ENCODE measurements at regions not wholly inside any gene's neighbourhood (a gene's known extent, or its start where the extent isn't known, plus 50 kb on each side); places are given as distances from the start of the nearest gene placed in this dataset.
A peak's percentile ranks its signal among the peaks of the same experiment; 100 is the strongest.

DNA sequence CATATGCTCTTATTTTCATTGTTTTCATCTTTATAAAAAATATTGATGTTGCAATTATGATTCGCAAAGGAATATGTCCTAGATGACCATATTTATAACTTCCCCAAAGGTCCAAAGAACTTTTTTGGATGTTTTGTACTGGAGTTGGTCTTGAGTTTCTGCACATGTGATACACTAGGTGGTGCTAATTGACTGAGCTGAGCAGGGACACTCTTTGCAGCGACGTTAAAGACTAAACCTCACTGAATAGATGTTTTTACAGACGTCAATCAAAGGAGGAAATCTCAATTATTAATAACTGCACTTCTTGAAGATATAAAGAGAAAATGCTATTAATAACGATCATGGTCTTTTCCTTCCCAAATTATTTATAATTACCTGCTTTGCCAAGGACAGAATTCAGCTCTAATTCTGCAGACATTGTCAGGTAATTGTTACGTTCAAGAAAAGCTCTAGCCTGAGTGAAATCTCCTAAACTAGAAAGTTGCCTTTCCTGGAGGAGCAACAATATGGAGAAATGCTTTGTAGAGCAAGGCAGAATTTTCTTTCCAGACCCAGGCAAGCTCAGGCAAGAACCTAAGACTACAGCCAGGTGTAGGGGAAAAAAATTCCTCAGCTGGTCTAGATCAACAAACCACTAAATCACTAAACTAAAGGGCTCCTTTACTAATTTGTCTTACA lies 119.3 kb upstream of the RBBP8 start:
- H3K4me3 ChIP-seq (ENCODE audit: low read depth, low read length), result no peak overlapping the region
- peak; percentile 25 for DNase-seq (ENCODE audit: low read depth)
- peak; percentile 49 for TF ChIP-seq CTCF (IDR thresholded peaks at IDR 0.05; ENCODE audit: insufficient read depth, low read depth, low read length)

- no peak overlapping the region for H3K4me3 ChIP-seq (ENCODE audit: low read depth, low read length)
- no peak for TF ChIP-seq CTCF (IDR thresholded peaks at IDR 0.05; ENCODE audit: insufficient read depth, low read depth, low read length)
- DNase-seq (ENCODE audit: low read depth), result no peak
Observed at GRCh38 chr18:22814329-22814703, 118.8 kb upstream of the RBBP8 start.

DNA sequence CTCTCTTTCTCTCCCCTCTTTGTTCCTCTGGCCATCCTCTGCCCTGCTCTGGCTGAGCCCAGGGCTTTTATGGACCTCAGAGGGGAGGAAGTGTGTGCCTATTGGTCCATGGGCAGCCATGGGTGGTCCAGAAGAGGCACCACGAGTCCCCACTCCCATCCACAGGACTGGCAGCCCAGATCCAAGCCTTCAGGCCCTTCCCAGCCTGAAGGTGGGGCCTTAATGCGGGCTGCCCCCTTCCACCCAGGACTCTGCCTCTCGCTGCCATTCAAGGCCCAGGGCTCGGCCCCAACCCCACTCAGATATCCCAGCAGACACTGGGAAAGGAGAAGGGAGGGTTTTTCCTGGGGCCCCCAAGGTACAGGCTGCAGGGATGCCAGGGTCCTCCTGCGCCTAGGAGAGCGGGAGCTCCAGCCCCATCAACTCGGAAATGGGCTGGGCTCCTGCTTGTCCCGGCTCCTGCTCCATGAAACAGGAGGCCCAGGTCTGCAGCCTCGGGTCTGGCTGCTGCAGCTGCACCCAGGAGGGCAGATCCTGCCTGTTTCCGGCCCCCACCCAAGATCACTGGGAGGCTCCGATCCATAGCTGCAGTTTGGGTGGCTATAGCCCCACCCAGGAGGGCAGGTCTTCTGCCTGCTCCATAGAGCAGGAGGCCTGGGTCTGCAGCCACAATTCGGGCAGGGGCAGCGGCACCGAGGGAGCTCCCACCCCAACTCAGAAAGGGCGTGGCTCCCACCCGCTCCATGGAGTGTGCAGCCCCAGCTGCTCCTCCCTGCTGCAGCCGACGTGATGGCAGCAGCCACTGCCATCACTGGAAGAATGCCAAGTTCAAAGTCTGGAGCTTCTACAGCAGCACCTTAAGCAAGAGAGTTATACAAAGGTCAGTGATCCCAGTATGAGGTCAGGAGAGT lies 116.6 kb upstream of the RBBP8 start:
- no peak for DNase-seq (ENCODE audit: low read depth)
- TF ChIP-seq CTCF (IDR thresholded peaks at IDR 0.05; ENCODE audit: insufficient read depth, low read depth, low read length), result no peak
- H3K4me3 ChIP-seq (ENCODE audit: low read depth, low read length), result no peak overlapping the region

GRCh38 chr18:22817844-22818243 lies 115.3 kb upstream of the RBBP8 start:
- DNase-seq (ENCODE audit: low read depth), result no peak
- H3K4me3 ChIP-seq (ENCODE audit: low read depth, low read length), result no peak overlapping the region
- no peak for TF ChIP-seq CTCF (IDR thresholded peaks at IDR 0.05; ENCODE audit: insufficient read depth, low read depth, low read length)

DNA sequence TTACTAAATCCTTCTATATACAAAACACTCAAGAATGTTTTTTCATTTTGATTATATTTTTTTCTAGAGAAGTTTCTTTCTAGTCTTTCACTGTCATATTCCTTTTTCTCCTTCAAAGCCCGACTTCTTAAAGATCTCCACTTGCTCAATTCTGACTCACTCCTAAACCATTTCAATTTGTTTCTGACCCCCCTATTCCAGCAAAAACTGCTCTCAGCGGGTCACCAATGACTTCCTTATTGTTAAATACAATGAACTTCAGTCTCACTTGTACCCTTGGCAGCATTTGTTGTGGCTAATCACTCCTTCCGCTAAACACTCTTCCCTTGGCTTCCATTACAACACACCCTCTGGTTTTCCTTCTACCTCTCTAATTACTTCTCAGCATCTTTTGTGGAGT lies 111.1 kb upstream of the RBBP8 start:
- no peak for DNase-seq (ENCODE audit: low read depth)
- H3K4me3 ChIP-seq (ENCODE audit: low read depth, low read length), result no peak overlapping the region
- TF ChIP-seq CTCF (IDR thresholded peaks at IDR 0.05; ENCODE audit: insufficient read depth, low read depth, low read length), result no peak

DNA sequence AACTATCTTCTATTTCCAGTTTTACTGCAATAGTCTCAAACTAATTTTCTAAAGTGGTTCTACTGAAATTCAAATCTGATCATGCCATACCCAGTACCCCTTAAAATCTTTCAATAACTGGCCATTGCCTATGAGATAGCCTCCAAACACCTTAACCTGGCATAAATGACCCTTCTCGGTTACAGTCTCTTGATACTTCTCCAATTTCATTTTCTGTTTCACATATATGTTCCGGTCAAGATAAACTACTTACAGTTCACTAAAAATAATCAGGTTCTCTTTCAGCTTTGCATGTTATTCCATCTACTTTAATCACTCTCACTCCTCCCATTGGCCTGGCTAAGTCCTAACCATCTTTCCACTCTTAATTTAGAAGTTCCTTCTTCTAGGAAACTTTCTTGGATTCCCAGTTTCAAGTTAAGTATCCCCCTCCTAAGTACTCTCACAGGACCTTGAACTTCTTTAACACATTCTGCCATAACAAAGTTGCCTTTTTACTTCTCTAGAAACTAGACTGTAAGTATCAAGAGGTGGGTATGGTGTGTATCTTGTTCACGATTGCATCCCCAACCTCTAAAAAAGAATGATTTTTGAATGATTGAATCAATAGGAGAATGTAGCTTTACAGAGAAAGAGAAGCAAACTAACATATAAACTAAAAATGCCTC lies 110.2 kb upstream of the RBBP8 start:
- DNase-seq (ENCODE audit: low read depth), result no peak

More for the DNA sequence above, 110.2 kb upstream of the RBBP8 start:
- H3K4me3 ChIP-seq (ENCODE audit: low read depth, low read length), result no peak overlapping the region
- no peak for TF ChIP-seq CTCF (IDR thresholded peaks at IDR 0.05; ENCODE audit: insufficient read depth, low read depth, low read length)
